Mesodermal cell (in vitro differentiated cells): ENCODE measurements at regions not wholly inside any gene's neighbourhood (a gene's known extent, or its start where the extent isn't known, plus 50 kb on each side); places are given as distances from the start of the nearest gene placed in this dataset.

Experiments
- H3K27ac ChIP-seq: 2 replicates; pipeline ENCODE4 v1.7.0; 2013; ENCODE audit warnings: mild to moderate bottlenecking, low read depth, low read length, moderate library complexity; ENCODE audit not compliant: severe bottlenecking
- H3K36me3 ChIP-seq: 2 replicates; pipeline ENCODE4 v1.7.1; 2013; ENCODE audit warnings: mild to moderate bottlenecking, low read length, moderate library complexity; ENCODE audit not compliant: control insufficient read depth, insufficient read depth
- H3K4me1 ChIP-seq: one replicate; pipeline ENCODE4 v1.7.1; 2013; ENCODE audit warnings: mild to moderate bottlenecking, low read length; ENCODE audit not compliant: insufficient read depth, control insufficient read depth, poor library complexity, severe bottlenecking
- H3K4me3 ChIP-seq: 2 replicates; pipeline ENCODE4 v1.7.0; 2013; ENCODE audit warnings: low read length, control low read depth, mild to moderate bottlenecking; ENCODE audit not compliant: insufficient read depth, poor library complexity, severe bottlenecking; ENCODE audit errors: extremely low read depth
- H3K9me3 ChIP-seq: 2 replicates; pipeline ENCODE4 v1.7.1; 2013; ENCODE audit warnings: mild to moderate bottlenecking, low read length, moderate library complexity; ENCODE audit not compliant: control insufficient read depth
- WGBS, 2 experiments: methylation state at CpG; one replicate each; pipeline ENCODE4 v1.1.5; 2013; ENCODE audit warnings: missing lambda C conversion rate in 2 of 2; ENCODE audit not compliant: insufficient coverage in 2 of 2; 5-methylcytosine and 5-hydroxymethylcytosine counted together

DNA sequence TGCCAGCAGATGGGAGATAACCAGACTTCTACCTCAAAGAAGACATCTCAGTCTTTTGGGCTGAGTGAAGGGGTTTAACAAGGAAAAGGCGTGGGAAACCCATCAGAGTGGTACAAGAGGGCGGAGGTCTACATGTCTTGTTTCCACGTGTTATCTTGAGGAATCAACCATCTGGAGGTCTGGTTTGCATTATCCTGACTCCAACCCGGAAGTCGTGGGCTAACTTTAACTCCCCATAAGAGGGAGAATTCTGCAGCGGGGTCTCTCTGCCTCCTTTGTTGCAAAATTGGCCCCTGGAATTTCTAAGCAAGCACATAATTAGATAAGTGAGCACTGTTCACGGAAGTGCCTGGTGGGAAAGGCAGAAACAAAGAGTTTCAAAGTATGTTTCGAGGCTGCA, 398.7 kb upstream of the C16orf82 start:
- WGBS, 2 experiments = 81 to 82% methylated on average over 3 to 5 of the region's 8 CpGs
- Histone ChIP-seq H3K4me1 (no peaks in the 10 kb centered on the region), H3K9me3 (no peaks in the 10 kb centered on the region), H3K27ac (peak overlapping the region; percentile 51), H3K36me3 (no peaks in the 10 kb centered on the region), H3K4me3 (no peak overlapping the region)

- Histone ChIP-seq H3K4me3 (no peak overlapping the region), H3K27ac (no peak overlapping the region), H3K4me1 (no peaks in the 10 kb centered on the region), H3K36me3 (no peaks in the 10 kb centered on the region), H3K9me3 (no peaks in the 10 kb centered on the region)
- 69 to 77% methylated on average over 4 to 5 of the region's 6 CpGs for WGBS, 2 experiments
Observed at GRCh38 chr16:26672206-26672605, 394.5 kb upstream of the C16orf82 start.

DNA sequence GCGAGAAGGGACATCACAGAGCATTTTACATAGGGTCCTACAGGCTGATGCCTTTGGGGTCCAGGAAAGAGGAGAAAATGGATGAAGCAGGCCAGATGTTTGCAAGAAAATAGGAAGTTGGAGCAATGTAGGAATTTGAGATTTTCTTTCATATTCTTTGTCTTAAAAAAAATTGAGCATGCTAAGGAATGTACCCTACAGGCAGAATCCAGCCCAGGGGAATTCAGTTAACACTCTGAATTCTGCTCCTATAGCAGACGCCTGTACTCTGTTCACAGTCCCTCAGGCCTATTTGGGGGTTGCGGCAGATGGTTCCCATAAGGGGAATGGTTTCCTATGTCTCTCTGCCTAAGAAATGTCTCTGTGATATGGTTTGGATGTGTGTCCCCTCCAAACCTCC, 393.7 kb upstream of the C16orf82 start:
- Histone ChIP-seq H3K9me3 (no peaks in the 10 kb centered on the region), H3K4me1 (no peaks in the 10 kb centered on the region), H3K27ac (no peak overlapping the region), H3K36me3 (no peaks in the 10 kb centered on the region), H3K4me3 (no peak overlapping the region)
- WGBS, 2 experiments = 83 to 100% methylated on average over 1 to 2 of the region's 3 CpGs

DNA sequence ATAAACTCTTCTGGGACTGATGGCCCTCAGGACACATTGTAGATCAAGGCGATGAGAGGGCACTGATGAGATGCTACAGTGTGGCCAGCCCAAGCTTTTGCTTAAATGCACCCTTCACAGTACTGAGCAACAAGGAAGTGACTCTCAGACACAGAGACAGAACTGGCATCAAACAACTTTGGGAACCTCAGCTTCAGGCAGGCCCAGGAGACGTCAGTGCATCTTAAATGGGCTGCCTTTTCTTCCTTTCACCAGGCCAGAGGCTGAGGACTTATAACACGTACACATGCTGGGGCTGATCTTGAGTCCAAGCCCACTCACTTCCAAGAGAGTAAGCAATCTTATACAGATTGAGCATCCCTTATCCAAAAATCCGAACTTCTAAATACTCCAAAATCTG, 386.1 kb upstream of the C16orf82 start:
- H3K4me3 ChIP-seq = no peak overlapping the region
- no peak overlapping the region for H3K27ac ChIP-seq
- no peaks in the 10 kb centered on the region for H3K36me3 ChIP-seq
- WGBS, 2 experiments = 68 to 97% methylated on average over 4 of the region's 4 CpGs
- H3K4me1 ChIP-seq = no peaks in the 10 kb centered on the region
- H3K9me3 ChIP-seq = no peaks in the 10 kb centered on the region

DNA sequence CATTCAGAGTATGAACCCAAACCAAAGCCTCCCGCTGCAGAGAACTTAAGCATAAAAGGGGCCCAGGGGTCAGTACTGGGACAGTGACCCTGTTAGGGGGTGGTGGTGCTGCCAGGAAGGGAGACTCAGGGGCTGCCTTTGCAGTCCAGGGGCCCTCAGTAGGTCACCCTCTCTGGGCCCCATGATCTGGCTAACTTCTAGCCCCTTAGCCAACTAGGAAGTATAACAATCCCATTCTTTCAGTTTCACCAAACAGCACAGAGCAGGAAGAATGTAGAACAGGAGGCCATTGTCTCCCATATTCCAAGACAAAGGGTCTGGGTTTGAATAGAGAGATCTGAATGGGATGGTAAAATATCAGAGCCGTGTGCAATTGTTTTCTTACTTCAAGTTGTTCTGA, 378.6 kb upstream of the C16orf82 start:
- H3K4me3 ChIP-seq = no peak overlapping the region
- no peaks in the 10 kb centered on the region for H3K36me3 ChIP-seq
- no peaks in the 10 kb centered on the region for H3K9me3 ChIP-seq
- H3K4me1 ChIP-seq = no peaks in the 10 kb centered on the region
- no peak overlapping the region for H3K27ac ChIP-seq
- WGBS, 2 experiments = 83% methylated on average over 1 of the region's 2 CpGs; no CpG with 5 or more reads in 1 of the 2 experiments

DNA sequence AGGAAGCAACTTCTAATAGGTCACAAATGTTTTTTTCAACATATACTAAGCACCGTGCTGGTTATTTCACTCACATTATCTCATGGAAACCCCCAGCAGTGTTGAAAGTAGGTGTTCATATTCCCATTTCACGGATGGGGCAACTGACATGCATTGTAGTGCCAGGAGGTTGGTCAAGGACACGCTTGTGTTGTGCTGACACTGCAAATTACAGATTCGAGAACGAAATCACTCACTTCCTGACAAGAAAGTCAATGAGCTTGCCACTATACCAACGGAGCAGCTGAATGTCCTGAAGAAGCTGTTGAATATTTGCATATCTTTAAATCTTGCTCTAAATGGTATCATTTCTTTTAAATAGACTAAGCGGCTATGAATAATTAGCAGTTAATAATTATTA, 378.0 kb upstream of the C16orf82 start:
- Histone ChIP-seq H3K36me3 (no peaks in the 10 kb centered on the region), H3K4me1 (no peaks in the 10 kb centered on the region), H3K4me3 (no peak overlapping the region), H3K9me3 (no peaks in the 10 kb centered on the region), H3K27ac (no peak overlapping the region)
- 86 to 95% methylated on average over 3 to 5 of the region's 7 CpGs for WGBS, 2 experiments

DNA sequence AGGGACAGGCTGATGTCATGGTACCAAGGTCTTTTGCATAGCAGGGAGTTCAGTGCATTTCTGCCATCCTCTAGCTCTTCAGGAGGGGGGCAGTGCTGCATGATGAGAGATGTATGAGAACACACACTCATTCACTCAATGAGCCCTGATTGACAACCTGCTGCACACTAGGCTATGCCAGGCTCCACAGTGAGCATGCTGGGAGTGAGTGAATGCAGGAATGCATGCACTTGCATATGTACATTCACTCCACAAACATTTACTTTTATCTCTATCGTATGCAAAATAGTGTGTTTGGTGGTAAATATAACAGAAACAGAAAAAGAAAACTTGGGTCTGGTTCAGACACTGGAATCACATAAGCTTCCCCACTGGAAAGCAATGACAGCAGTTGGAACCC, 374.1 kb upstream of the C16orf82 start:
- H3K4me3 ChIP-seq = no peak overlapping the region
- H3K9me3 ChIP-seq = no peaks in the 10 kb centered on the region
- no peaks in the 10 kb centered on the region for H3K4me1 ChIP-seq
- no CpG with 5 or more reads among the region's 1 CpG for WGBS, 2 experiments
- no peak overlapping the region for H3K27ac ChIP-seq
- H3K36me3 ChIP-seq = no peaks in the 10 kb centered on the region

GRCh38 chr16:26697807-26698206, 368.9 kb upstream of the C16orf82 start:
- no peaks in the 10 kb centered on the region for H3K36me3 ChIP-seq
- no peaks in the 10 kb centered on the region for H3K9me3 ChIP-seq
- H3K4me1 ChIP-seq = no peaks in the 10 kb centered on the region
- H3K27ac ChIP-seq = no peak overlapping the region
- 64 to 89% methylated on average over 2 of the region's 2 CpGs for WGBS, 2 experiments
- H3K4me3 ChIP-seq = no peak overlapping the region

- Histone ChIP-seq H3K27ac (no peak overlapping the region), H3K9me3 (no peaks in the 10 kb centered on the region), H3K36me3 (no peaks in the 10 kb centered on the region), H3K4me3 (no peak overlapping the region), H3K4me1 (no peaks in the 10 kb centered on the region)
- no CpG with 5 or more reads among the region's 1 CpG for WGBS, 2 experiments
Observed at GRCh38 chr16:26700250-26700649, 366.5 kb upstream of the C16orf82 start.

DNA sequence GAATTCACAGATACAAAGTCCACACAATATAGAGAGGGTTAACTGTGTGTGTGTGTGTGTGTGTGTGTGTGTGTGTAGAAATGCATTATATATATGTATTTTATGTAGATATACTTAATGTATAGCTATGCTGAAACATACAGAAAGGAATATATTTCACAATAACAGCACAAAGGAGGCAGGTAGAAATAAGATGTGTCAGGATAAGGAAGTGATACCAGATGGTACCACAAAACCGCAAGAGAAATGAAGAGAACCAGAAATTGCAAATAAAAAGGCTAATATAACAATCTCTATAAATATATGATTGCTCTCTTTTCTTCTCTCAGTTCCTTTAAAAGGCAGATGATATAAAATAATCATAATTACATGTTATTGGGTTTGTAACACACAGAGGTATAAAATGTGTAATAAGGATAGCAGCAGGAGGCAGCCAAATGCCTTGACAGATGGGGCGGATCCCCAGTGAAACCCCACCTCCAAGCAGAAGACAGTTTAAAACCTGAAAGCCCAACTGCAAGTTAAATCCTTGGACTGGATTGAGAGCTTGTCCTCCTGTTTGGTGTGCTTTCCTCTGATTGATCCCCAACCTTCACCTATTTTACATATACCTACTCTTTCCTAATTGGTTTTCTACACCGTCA, 365.4 kb upstream of the C16orf82 start:
- no peaks in the 10 kb centered on the region for H3K9me3 ChIP-seq
- H3K4me1 ChIP-seq = no peaks in the 10 kb centered on the region
- H3K27ac ChIP-seq = no peak overlapping the region
- H3K36me3 ChIP-seq = no peaks in the 10 kb centered on the region
- 86% methylated on average over 1 of the region's 3 CpGs; no CpG with 5 or more reads in 1 of the 2 experiments for WGBS, 2 experiments
- no peak overlapping the region for H3K4me3 ChIP-seq

DNA sequence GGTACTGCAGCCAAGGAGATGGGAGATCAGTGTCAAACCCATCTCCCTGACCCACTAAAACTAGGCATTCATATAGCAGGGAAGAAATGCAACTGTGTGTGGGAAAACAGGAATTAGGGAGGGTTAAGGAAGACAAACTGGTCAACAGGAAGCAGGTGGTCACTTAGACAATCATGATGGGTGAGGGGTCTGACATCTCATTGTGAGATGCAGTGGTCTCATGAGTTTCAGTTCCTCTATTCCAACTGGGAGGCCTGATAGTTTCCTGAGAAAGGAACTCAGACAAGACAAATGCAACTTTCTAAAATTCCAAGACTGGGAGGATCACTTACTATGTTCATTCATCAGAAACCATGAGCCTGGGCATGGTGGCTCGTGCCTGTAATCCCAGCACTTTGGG, 361.4 kb upstream of the C16orf82 start:
- no peaks in the 10 kb centered on the region for H3K36me3 ChIP-seq
- no peak overlapping the region for H3K4me3 ChIP-seq
- WGBS, 2 experiments = 71 to 91% methylated on average over 1 of the region's 1 CpG
- H3K27ac ChIP-seq = no peak overlapping the region
- H3K4me1 ChIP-seq = no peaks in the 10 kb centered on the region
- no peaks in the 10 kb centered on the region for H3K9me3 ChIP-seq
